ENCODE measurements at regions not wholly inside any gene's neighbourhood (a gene's known extent, or its start where the extent isn't known, plus 50 kb on each side); places are given as distances from the start of the nearest gene placed in this dataset.

- H3K4ac ChIP-seq (ENCODE audit: low read depth, low read length), result no peak overlapping the region
- DNase-seq, result no peak
- no peak overlapping the region for H4K91ac ChIP-seq (ENCODE audit: insufficient read length, low read depth, low read length)
- no peak overlapping the region for H2AFZ ChIP-seq (ENCODE audit: low read length)
- no peak overlapping the region for H3K9ac ChIP-seq (ENCODE audit: extremely low read depth, insufficient read length, low read length)
- Mint-ChIP-seq H3K27ac (no peak overlapping the region), H3K4me1 (no peaks in the 10 kb centered on the region), H3K4me3 (no peak overlapping the region), H3K36me3 (ENCODE audit: insufficient read depth in 1 of 3, low read depth in 3 of 3) (no peaks in the 10 kb centered on the region), H3K9me3 (no peaks in the 10 kb centered on the region), H3K27me3 (ENCODE audit: low read depth) (no peaks in the 10 kb centered on the region)
- no peaks in the 10 kb centered on the region for H3K4me1 ChIP-seq (ENCODE audit: insufficient read depth, low read length)
- no peak overlapping the region for H3K56ac ChIP-seq (ENCODE audit: insufficient read length, low read depth, low read length)
- WGBS (ENCODE audit: extremely low coverage, insufficient read length, low lambda C conversion rate), result no CpG with 5 or more reads among the region's 2 CpGs
- no peak overlapping the region for H2BK5ac ChIP-seq (ENCODE audit: insufficient read length, low read length)
- no peak overlapping the region for H3K14ac ChIP-seq (ENCODE audit: insufficient read depth, low read length)
- no peak overlapping the region for H3K23ac ChIP-seq (ENCODE audit: insufficient read length, low read depth, low read length)
- no peak overlapping the region for H3K18ac ChIP-seq (ENCODE audit: insufficient read length, low read depth, low read length)
- H3K4me2 ChIP-seq (ENCODE audit: insufficient read depth, insufficient read length, low read length), result no peak overlapping the region
- H4K8ac ChIP-seq (replicated peaks; ENCODE audit: insufficient read length, low read depth, low read length), result no peak overlapping the region
- no peaks in the 10 kb centered on the region for H3K23me2 ChIP-seq (ENCODE audit: insufficient read length, low read depth, low read length, poor library complexity, severe bottlenecking)
- H2BK20ac ChIP-seq (ENCODE audit: low read depth, low read length, poor library complexity, severe bottlenecking), result no peak overlapping the region
- TF ChIP-seq CTCF (conservative IDR thresholded peaks at IDR 0.05), result no peak
- H3K9me3 ChIP-seq (ENCODE audit: control insufficient read depth, low read depth, low read length), result no peaks in the 10 kb centered on the region
- H3T11ph ChIP-seq (ENCODE audit: low read length), result no peak overlapping the region
- no peak overlapping the region for H2AK5ac ChIP-seq (ENCODE audit: insufficient read length, low read length)
- H2BK120ac ChIP-seq (ENCODE audit: low read depth, low read length, poor library complexity, severe bottlenecking), result no peak overlapping the region
- no peaks in the 10 kb centered on the region for H3K79me2 ChIP-seq (ENCODE audit: insufficient read depth, low read length)
- H2BK15ac ChIP-seq (ENCODE audit: low read depth, low read length), result no peak overlapping the region
- no peak overlapping the region for H3K27ac ChIP-seq (ENCODE audit: insufficient read length, low read depth, low read length)
- no peaks in the 10 kb centered on the region for H4K20me1 ChIP-seq (ENCODE audit: control insufficient read depth, insufficient read depth, insufficient read length)
- no peaks in the 10 kb centered on the region for H3K27me3 ChIP-seq (ENCODE audit: insufficient read depth, low read length)
- H3K79me1 ChIP-seq (ENCODE audit: insufficient read depth, low read depth, low read length, poor library complexity, severe bottlenecking), result no peaks in the 10 kb centered on the region
- H4K5ac ChIP-seq (ENCODE audit: insufficient read length, low read depth, low read length), result no peak overlapping the region
- H2BK12ac ChIP-seq (ENCODE audit: insufficient read length, low read depth, low read length), result no peak overlapping the region
These were observed 95.2 kb downstream of the CLDN1 start for GRCh38 chr3:190227064-190227463.

Measured in H9 (cell line).